ENCODE measurements at regions not wholly inside any gene's neighbourhood (a gene's known extent, or its start where the extent isn't known, plus 50 kb on each side); places are given as distances from the start of the nearest gene placed in this dataset.

GRCh38 chr1:69256036-69256435, 311.7 kb upstream of the LRRC7 start:
- TF ChIP-seq CTCF (IDR thresholded peaks at IDR 0.05): no peak
- no peak for TF ChIP-seq POLR2A (IDR thresholded peaks at IDR 0.05)
